ENCODE measurements at regions not wholly inside any gene's neighbourhood (a gene's known extent, or its start where the extent isn't known, plus 50 kb on each side); places are given as distances from the start of the nearest gene placed in this dataset.

DNA sequence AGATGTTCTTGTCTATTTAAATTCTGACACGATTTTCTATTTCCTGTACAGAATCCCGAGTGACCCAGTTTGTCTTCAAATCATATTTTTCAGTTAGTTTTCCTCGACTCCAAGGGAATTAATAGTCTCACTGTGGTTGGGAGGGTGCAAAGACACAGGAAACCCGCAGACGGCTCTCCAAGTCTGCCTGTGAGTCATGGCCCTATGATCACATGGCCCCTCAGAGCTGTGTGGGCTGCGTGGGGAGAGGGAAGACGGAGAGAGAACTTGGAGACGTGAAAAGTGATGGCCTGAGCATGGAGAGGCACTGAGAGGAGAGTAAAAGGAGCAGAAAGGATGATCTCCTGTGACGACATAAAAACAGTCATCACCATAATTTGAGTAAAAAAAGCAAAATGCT lies 989.9 kb downstream of the DCDC2C start:
- Mint-ChIP-seq H3K27me3 (ENCODE audit: insufficient read depth, unreplicated experiment) (no peaks in the 10 kb centered on the region), H3K27ac (ENCODE audit: low read depth, unreplicated experiment) (no peak overlapping the region), H3K9me3 (ENCODE audit: unreplicated experiment) (no peaks in the 10 kb centered on the region), H3K36me3 (ENCODE audit: insufficient read depth, unreplicated experiment) (no peaks in the 10 kb centered on the region), H3K4me1 (ENCODE audit: insufficient read depth, unreplicated experiment) (peaks cover 13% of the 10 kb centered on the region), H3K4me3 (ENCODE audit: unreplicated experiment) (no peak overlapping the region)
- no TSS peak for BruUV-seq (replicated peaks)
- intact Hi-C loops (cut with micrococcal nuclease), result no loop called here
- TF ChIP-seq, protein P1, sequence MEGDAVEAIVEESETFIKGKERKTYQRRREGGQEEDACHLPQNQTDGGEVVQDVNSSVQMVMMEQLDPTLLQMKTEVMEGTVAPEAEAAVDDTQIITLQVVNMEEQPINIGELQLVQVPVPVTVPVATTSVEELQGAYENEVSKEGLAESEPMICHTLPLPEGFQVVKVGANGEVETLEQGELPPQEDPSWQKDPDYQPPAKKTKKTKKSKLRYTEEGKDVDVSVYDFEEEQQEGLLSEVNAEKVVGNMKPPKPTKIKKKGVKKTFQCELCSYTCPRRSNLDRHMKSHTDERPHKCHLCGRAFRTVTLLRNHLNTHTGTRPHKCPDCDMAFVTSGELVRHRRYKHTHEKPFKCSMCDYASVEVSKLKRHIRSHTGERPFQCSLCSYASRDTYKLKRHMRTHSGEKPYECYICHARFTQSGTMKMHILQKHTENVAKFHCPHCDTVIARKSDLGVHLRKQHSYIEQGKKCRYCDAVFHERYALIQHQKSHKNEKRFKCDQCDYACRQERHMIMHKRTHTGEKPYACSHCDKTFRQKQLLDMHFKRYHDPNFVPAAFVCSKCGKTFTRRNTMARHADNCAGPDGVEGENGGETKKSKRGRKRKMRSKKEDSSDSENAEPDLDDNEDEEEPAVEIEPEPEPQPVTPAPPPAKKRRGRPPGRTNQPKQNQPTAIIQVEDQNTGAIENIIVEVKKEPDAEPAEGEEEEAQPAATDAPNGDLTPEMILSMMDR (IDR thresholded peaks at IDR 0.05; ENCODE audit: unreplicated experiment), result no peak
- ChIA-PET CTCF (no interaction called here), POLR2A (no interaction called here)
- DNase-seq (ENCODE audit: unreplicated experiment), result peak; percentile 18

- DNase-seq (ENCODE audit: unreplicated experiment), result no peak
- H3K27ac Mint-ChIP-seq (ENCODE audit: low read depth, unreplicated experiment), result no peak overlapping the region
- no TSS peak for BruUV-seq (replicated peaks)
- TF ChIP-seq, protein P1 (IDR thresholded peaks at IDR 0.05; ENCODE audit: unreplicated experiment), result no peak
- ChIA-PET POLR2A (no interaction called here), CTCF (no interaction called here)
- H3K27me3 Mint-ChIP-seq (ENCODE audit: insufficient read depth, unreplicated experiment), result no peaks in the 10 kb centered on the region
- no peaks in the 10 kb centered on the region for H3K9me3 Mint-ChIP-seq (ENCODE audit: unreplicated experiment)
- no peaks in the 10 kb centered on the region for H3K36me3 Mint-ChIP-seq (ENCODE audit: insufficient read depth, unreplicated experiment)
- no peak overlapping the region for H3K4me3 Mint-ChIP-seq (ENCODE audit: unreplicated experiment)
- peaks cover 13% of the 10 kb centered on the region for H3K4me1 Mint-ChIP-seq (ENCODE audit: insufficient read depth, unreplicated experiment)
- intact Hi-C loops (cut with micrococcal nuclease), result no loop called here
Measured at GRCh38 chr2:4695281-4695861, 992.0 kb downstream of the DCDC2C start.

DNA sequence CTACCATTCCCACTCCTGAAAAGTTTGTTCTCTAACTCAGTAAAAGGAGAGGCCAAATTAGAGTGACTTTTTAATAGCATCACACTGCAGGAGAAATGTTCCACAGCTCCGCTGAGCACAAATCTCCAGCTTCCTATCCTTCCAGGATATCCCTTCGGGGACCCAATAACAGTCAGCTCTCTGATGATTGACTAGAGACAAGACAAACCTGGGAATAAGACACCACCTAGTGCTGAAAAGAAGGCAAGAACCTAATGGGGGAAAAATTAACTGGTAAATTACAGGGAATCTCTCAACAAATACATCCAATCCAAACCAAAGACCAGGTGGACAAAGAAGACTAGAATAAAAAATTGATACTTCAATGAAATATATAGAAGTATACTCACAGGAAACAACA lies 977.1 kb upstream of the SOX11 start:
- TF ChIP-seq, protein P1 (IDR thresholded peaks at IDR 0.05; ENCODE audit: unreplicated experiment), result peak; percentile 33
- intact Hi-C loops (cut with micrococcal nuclease), result loop anchor here (1.0 kb wide), 2 partner anchors 540 to 755 kb away; no protein-coding TSS in a partner anchor
- Mint-ChIP-seq H3K27me3 (ENCODE audit: insufficient read depth, unreplicated experiment) (no peaks in the 10 kb centered on the region), H3K9me3 (ENCODE audit: unreplicated experiment) (peaks cover 29% of the 10 kb centered on the region), H3K36me3 (ENCODE audit: insufficient read depth, unreplicated experiment) (no peaks in the 10 kb centered on the region), H3K4me3 (ENCODE audit: unreplicated experiment) (no peak overlapping the region), H3K27ac (ENCODE audit: low read depth, unreplicated experiment) (no peak overlapping the region), H3K4me1 (ENCODE audit: insufficient read depth, unreplicated experiment) (peaks cover 4% of the 10 kb centered on the region)
- CTCF ChIA-PET, result interaction anchor here (0.6 to 2.1 kb wide), 17 partner anchors 9 to 987 kb away, joined by 3 to 12 read pairs (median 4); no protein-coding TSS in a partner anchor
- POLR2A ChIA-PET, result interaction anchor here (0.6 to 0.7 kb wide), 2 partner anchors 444 to 969 kb away, joined by 3 read pairs; no protein-coding TSS in a partner anchor
- peak; percentile 35 for DNase-seq (ENCODE audit: unreplicated experiment)
- no TSS peak for BruUV-seq (replicated peaks)

DNA sequence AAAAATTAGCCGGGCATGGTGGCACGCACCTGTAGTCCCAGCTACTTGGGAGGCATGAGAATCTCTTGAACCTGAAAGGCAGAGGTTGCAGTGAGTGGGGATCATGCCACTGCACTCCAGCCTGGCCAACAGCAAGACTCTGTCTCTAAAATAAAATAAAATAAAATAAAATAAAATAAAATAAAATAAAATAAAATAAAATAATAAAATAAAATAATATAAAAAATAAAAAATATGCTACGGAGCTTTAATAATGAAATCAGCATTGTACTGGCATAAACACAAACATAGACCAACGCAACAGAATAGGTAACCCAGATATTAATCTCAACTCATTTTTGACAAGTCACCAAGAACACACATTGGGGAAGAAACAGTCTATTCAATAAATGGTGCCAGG lies 973.4 kb upstream of the SOX11 start:
- Mint-ChIP-seq H3K4me1 (ENCODE audit: insufficient read depth, unreplicated experiment) (no peaks in the 10 kb centered on the region), H3K9me3 (ENCODE audit: unreplicated experiment) (peaks cover 29% of the 10 kb centered on the region), H3K27ac (ENCODE audit: low read depth, unreplicated experiment) (no peak overlapping the region), H3K27me3 (ENCODE audit: insufficient read depth, unreplicated experiment) (no peaks in the 10 kb centered on the region), H3K36me3 (ENCODE audit: insufficient read depth, unreplicated experiment) (no peaks in the 10 kb centered on the region), H3K4me3 (ENCODE audit: unreplicated experiment) (no peak overlapping the region)
- ChIA-PET CTCF (interaction anchor here (0.6 to 0.8 kb wide), 2 partner anchors 42 to 1220 kb away, joined by 3 read pairs; no protein-coding TSS in a partner anchor), POLR2A (no interaction called here)
- intact Hi-C loops (cut with micrococcal nuclease), result no loop called here
- TF ChIP-seq, protein P1 (IDR thresholded peaks at IDR 0.05; ENCODE audit: unreplicated experiment), result no peak
- no TSS peak for BruUV-seq (replicated peaks)
- DNase-seq (ENCODE audit: unreplicated experiment), result no peak
